Lung microvascular endothelial cell (primary cell): ENCODE measurements at regions not wholly inside any gene's neighbourhood (a gene's known extent, or its start where the extent isn't known, plus 50 kb on each side); places are given as distances from the start of the nearest gene placed in this dataset.
"Not testable (repeated sequence)": the region's sequence is repeated elsewhere in the genome, so short reads cannot be mapped to it uniquely, and the experiment has no call there.

Experiments used
- DNase-seq, 2 donors: peaks; one replicate each; pipeline versions ENCODE4 v3.0.0 to v3.0.0-alpha.2; 2010; ENCODE audit warnings: low read depth in 2 of 2

DNA sequence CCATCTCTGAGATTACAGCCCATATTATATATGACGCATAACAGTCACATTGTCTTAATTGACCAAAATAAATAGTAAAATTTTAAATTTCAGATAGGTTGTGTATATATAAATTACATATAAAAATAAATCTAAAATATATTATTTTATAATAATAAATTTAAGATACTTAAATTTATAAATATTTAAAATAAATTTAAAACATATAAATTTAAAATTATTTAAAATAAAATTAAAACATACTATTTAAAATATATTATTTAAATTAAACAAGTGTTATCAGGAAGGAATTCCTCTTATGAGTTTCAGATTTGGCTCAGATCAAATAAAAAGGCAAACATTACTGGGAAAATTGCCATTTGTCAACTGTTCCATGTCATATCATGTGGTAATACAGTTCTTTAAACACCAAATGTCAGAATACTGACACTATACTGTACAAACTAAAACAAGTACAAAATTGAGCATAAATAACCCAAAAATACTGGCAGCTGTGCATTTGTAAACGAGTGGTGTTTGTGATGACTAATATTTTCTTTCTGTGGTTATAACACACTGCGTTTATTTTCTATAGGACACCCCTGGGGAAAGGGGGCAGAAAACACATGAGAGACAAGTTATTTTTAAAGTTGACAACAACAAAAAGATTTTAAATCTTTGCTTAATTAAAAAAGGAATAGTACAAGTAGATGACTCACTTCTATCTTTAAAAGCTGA, 71.3 kb upstream of the DGKB start:
- no peak for DNase-seq

- DNase-seq, result not testable (repeated sequence)
Observed at GRCh38 chr7:14971678-14972077, 69.1 kb upstream of the DGKB start.

GRCh38 chr7:14967376-14967775, 64.8 kb upstream of the DGKB start:
- DNase-seq, result not testable (repeated sequence)

DNA sequence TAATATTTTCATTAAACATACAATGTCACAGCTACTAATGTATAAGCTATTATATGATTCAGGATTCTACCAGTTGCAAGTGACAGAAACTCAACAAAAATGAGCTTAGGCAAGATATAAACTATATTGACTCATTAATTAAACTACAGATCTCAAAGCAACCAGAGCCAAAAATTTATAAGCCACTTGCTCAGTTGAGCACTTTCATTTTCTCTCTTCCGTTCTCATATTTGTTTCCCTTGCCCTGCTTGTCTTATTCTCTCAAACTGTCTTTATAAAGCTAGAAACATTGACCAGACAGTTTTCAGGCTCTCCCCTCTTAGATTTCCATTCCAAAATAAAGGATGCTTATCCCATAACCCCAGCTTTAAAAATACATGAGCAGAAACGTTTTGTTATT, 60.2 kb upstream of the DGKB start:
- DNase-seq, result no peak

DNA sequence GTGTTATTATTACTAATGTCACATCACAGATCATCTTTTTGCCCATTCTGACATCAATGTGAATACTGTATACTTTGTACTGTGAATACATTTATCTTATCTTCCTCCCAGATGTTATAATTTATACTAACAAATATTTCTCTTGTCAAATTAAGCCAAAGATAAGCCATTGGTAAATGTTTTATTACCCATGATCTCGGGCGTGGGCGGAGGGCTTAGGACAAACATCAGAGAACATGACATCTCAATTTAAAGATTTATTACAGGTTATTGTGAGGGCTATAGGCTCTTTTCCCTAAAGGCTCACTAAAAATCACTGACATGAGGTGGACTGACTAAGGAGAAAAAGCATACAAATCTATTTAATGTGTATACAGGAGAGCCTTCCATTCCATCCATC, 58.2 kb upstream of the DGKB start:
- no peak for DNase-seq

DNA sequence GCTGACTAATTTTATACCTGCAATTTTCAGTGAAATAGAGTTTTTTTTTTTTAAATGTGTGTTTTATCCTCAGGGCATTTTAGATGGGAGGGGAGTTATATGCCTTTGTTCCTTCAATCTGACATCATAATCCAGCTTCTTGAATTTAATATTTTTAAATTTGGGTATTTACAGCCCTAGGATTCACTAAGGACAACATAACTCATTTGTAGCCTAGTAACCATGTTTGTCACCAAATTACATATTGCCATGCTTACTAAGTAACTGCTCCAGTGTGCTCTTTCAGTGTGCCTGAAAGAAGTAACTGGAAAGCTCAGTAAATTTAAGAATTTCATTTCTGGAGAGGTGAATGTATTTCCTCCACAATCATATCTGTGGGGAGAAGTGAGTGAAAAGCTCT, 56.8 kb upstream of the DGKB start:
- DNase-seq, result no peak

- DNase-seq, result no peak
Observed at GRCh38 chr7:14954035-14954434, 51.5 kb upstream of the DGKB start.
